IMR-90 (cell line): ENCODE measurements at regions not wholly inside any gene's neighbourhood (a gene's known extent, or its start where the extent isn't known, plus 50 kb on each side); places are given as distances from the start of the nearest gene placed in this dataset.

Experiments used
- ATAC-seq: fragments of 200-7000 bp; cut with Tn5 transposase; 2 replicates; pipeline ENCODE4 v1.9.1; 2020; ENCODE audit warnings: low read depth, mild to moderate bottlenecking, moderate library complexity
- BruUV-seq: library from RNA; stranded (reverse); fragments of 400-500 nt; replicated peaks from 2 replicates; lab custom pipeline; 2021; lab: Mats Ljungman, UMichigan
- CTCF ChIA-PET: fragments of 300-600 bp; formaldehyde crosslinking; extraction: SDS; loops from one replicate; lab custom pipeline; 2021; ENCODE audit warnings: antibody characterized with exemption; lab: Yijun Ruan, JAX
- POLR2A ChIA-PET: fragments of 300-600 bp; sonication (Branson Sonifier 250); formaldehyde crosslinking; loops from one replicate; lab custom pipeline; 2022; ENCODE audit warnings: antibody characterized with exemption; ENCODE audit not compliant: unreplicated experiment; lab: Charles Lee
- DNase-seq: peaks from one replicate; pipeline ENCODE4 v3.0.0; 2013
- H2AFZ ChIP-seq: replicated peaks from 2 replicates; pipeline ENCODE3; 2013; ENCODE audit warnings: low read length, mild to moderate bottlenecking; ENCODE audit not compliant: poor library complexity
- H2AK5ac ChIP-seq: 2 replicates; pipeline ENCODE4 v1.6.1; 2013; ENCODE audit warnings: low read depth, low read length, inconsistent platforms
- H2AK9ac ChIP-seq: replicated peaks from 2 replicates; pipeline ENCODE3; 2013; ENCODE audit warnings: mild to moderate bottlenecking, low read depth, low read length, moderate library complexity; ENCODE audit not compliant: poor library complexity
- H2BK120ac ChIP-seq: 2 replicates; pipeline ENCODE4 v1.6.1; 2013; ENCODE audit warnings: low read depth, low read length, inconsistent platforms
- H2BK15ac ChIP-seq: 3 replicates; pipeline ENCODE4 v1.6.1; 2013; ENCODE audit warnings: low read depth, low read length, inconsistent platforms
- H2BK20ac ChIP-seq: 2 replicates; pipeline ENCODE4 v1.6.1; 2013; ENCODE audit warnings: low read depth, mild to moderate bottlenecking, inconsistent platforms, low read length, moderate library complexity
- H2BK5ac ChIP-seq: 2 replicates; pipeline ENCODE4 v1.6.1; 2013; ENCODE audit warnings: mild to moderate bottlenecking, low read depth, low read length, inconsistent platforms; ENCODE audit not compliant: poor library complexity, severe bottlenecking
- H3K14ac ChIP-seq: replicated peaks from 2 replicates; pipeline ENCODE4 v1.6.1; 2013; ENCODE audit warnings: low read depth, low read length, inconsistent platforms
- H3K18ac ChIP-seq: 2 replicates; pipeline ENCODE4 v1.6.1; 2013; ENCODE audit warnings: low read depth, low read length, control low read depth
- H3K23ac ChIP-seq: 2 replicates; pipeline ENCODE4 v1.6.1; 2013; ENCODE audit warnings: low read depth, low read length, inconsistent platforms
- H3K27ac ChIP-seq: 2 replicates; pipeline ENCODE4 v1.5.1; 2013; ENCODE audit warnings: mild to moderate bottlenecking, control low read depth, low read length; ENCODE audit not compliant: insufficient read depth
- H3K27me3 ChIP-seq: 2 replicates; pipeline ENCODE4 v1.6.1; 2013; ENCODE audit warnings: low read length; ENCODE audit not compliant: control insufficient read depth, insufficient read depth
- H3K36me3 ChIP-seq: 2 replicates; pipeline ENCODE4 v1.6.1; 2013; ENCODE audit warnings: low read length, mixed read lengths; ENCODE audit not compliant: control insufficient read depth, insufficient read depth
- H3K4ac ChIP-seq: 2 replicates; pipeline ENCODE4 v1.6.1; 2013; ENCODE audit warnings: low read depth, low read length, inconsistent platforms
- H3K4me1 ChIP-seq: 2 replicates; pipeline ENCODE4 v1.6.1; 2013; ENCODE audit warnings: low read length, mixed read lengths; ENCODE audit not compliant: control insufficient read depth, insufficient read depth
- H3K4me2 ChIP-seq: 2 replicates; pipeline ENCODE4 v1.6.1; 2013; ENCODE audit warnings: low read depth, mild to moderate bottlenecking, control low read depth, low read length, moderate library complexity
- H3K4me3 ChIP-seq: 2 replicates; pipeline ENCODE4 v1.5.1; 2013; ENCODE audit warnings: low read depth, mild to moderate bottlenecking, control low read depth, low read length, moderate library complexity; ENCODE audit not compliant: insufficient read depth
- H3K56ac ChIP-seq: 2 replicates; pipeline ENCODE4 v1.6.1; 2013; ENCODE audit warnings: low read length, inconsistent platforms; ENCODE audit not compliant: insufficient read depth; ENCODE audit errors: extremely low read depth
- H3K79me1 ChIP-seq, 2 experiments: 2 replicates each; pipeline ENCODE4 v1.6.1; 2013; ENCODE audit warnings: low read length in 2 of 2, inconsistent platforms in 1 of 2, low read depth in 1 of 2
- H3K9ac ChIP-seq: 2 replicates; pipeline ENCODE4 v1.6.1; 2013; ENCODE audit warnings: low read depth, low read length, control low read depth
- H3K9me1 ChIP-seq: 2 replicates; pipeline ENCODE4 v1.6.1; 2013; ENCODE audit warnings: low read length, inconsistent platforms; ENCODE audit not compliant: insufficient read depth
- H3K9me3 ChIP-seq: 2 replicates; pipeline ENCODE4 v1.6.1; 2013; ENCODE audit warnings: low read length; ENCODE audit not compliant: control insufficient read depth, insufficient read depth
- H4K20me1 ChIP-seq: 2 replicates; pipeline ENCODE4 v1.6.1; 2013; ENCODE audit warnings: low read length, inconsistent platforms; ENCODE audit not compliant: insufficient read depth
- H4K5ac ChIP-seq: 2 replicates; pipeline ENCODE4 v1.6.1; 2013; ENCODE audit warnings: mild to moderate bottlenecking, low read depth, low read length, control low read depth
- H4K8ac ChIP-seq, 2 experiments: 2 replicates each; pipeline ENCODE4 v1.6.1; 2013; ENCODE audit warnings: low read depth in 2 of 2, low read length in 2 of 2, control low read depth in 1 of 2, inconsistent platforms in 1 of 2
- H4K91ac ChIP-seq: 2 replicates; pipeline ENCODE4 v1.6.1; 2013; ENCODE audit warnings: low read depth, low read length, inconsistent platforms; ENCODE audit not compliant: insufficient read depth
- BHLHE40 ChIP-seq: fragments of 150-350 bp; IDR thresholded peaks from 2 replicates; pipeline ENCODE4 v1.6.1; 2016; ENCODE audit warnings: mild to moderate bottlenecking, low read depth, low read length
- CEBPB ChIP-seq: IDR thresholded peaks from 2 replicates; pipeline ENCODE4 v1.6.1; 2012; ENCODE audit warnings: low read depth, low read length, improper control_type of control experiment
- FOS ChIP-seq: fragments of 150-350 bp; IDR thresholded peaks from 2 replicates; pipeline ENCODE4 v1.6.1; 2016; ENCODE audit warnings: low read depth, low read length
- MXI1 ChIP-seq: IDR thresholded peaks from 2 replicates; pipeline ENCODE4 v1.6.1; 2012; ENCODE audit warnings: low read depth, mild to moderate bottlenecking, low read length, moderate library complexity, borderline replicate concordance
- POLR2A ChIP-seq: IDR thresholded peaks from 2 replicates; pipeline ENCODE4 v1.6.1; 2012; ENCODE audit warnings: mild to moderate bottlenecking, low read depth, low read length
- RAD21 ChIP-seq: IDR thresholded peaks from 2 replicates; pipeline ENCODE4 v1.6.1; 2012; ENCODE audit warnings: low read length, improper control_type of control experiment
- dilution Hi-C: fragments of 300-500 bp; cut with HindIII; formaldehyde crosslinking; loops from one replicate; pipeline ENCODE4 v1.14.3; 2018; ENCODE audit warnings: low sequenced_read_pairs; ENCODE audit not compliant: unreplicated experiment
- in situ Hi-C: fragments of 300-500 bp; cut with MboI; formaldehyde crosslinking; loops from 3 replicates; pipeline ENCODE4 v1.14.3; 2019; ENCODE audit warnings: low sequenced_read_pairs, inconsistent platforms, mixed read lengths
- intact Hi-C: fragments of 100-400 bp; cut with micrococcal nuclease; formaldehyde crosslinking; loops from 2 replicates; pipeline ENCODE4 v1.10.0; 2022

DNA sequence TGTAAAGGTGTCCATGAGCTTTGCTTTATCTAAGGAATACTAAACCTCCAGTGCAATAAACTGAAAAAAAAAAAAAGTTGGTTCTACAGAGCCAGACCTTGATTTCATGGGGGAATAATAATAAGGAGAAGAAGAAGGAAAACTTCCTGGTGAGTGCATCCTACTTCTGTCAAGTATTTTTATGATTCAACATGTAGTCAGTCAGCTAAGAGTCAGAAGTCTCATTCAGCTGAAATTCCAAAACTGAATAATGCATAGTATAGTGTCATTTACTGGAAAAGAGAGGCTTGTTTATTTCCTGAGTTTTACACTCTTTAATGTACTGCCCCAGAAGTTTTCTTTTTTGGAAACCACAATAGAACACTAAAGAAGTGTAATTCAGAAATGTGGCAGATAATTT is 77.8 kb upstream of the TACR1 start:
- 0 out of 2 replicates have a peak overlapping the region, but pooled peaks have one; percentile 34 for H4K91ac ChIP-seq
- dilution Hi-C loops (no loop called here), in situ Hi-C loops (no loop called here), intact Hi-C loops (no loop called here)
- H2AFZ ChIP-seq = no peak overlapping the region
- no peak overlapping the region for H2BK15ac ChIP-seq
- no peak overlapping the region; the same call in 1 of the 2 replicates for H3K23ac ChIP-seq
- H3K14ac ChIP-seq = no peak overlapping the region
- no peaks in the 10 kb centered on the region for H3K36me3 ChIP-seq
- POLR2A ChIA-PET = interaction anchor here (0.6 kb wide), 1 partner anchor 21 kb away, joined by 4 read pairs; no protein-coding TSS in a partner anchor
- H3K18ac ChIP-seq = peak overlapping the region; percentile 12; the same call in 1 of the 2 replicates
- H2BK20ac ChIP-seq = peak overlapping the region; percentile 63
- DNase-seq = peak; percentile 61
- no peaks in the 10 kb centered on the region for H3K9me1 ChIP-seq
- BruUV-seq = no TSS peak
- 0 out of 4 replicates have a peak overlapping the region, but pooled peaks of 1 of the 2 experiments have one; percentile 10 for H4K8ac ChIP-seq
- no peaks in the 10 kb centered on the region for H4K20me1 ChIP-seq
- no peaks in the 10 kb centered on the region for H3K79me1 ChIP-seq
- no peak overlapping the region for H2AK9ac ChIP-seq
- no peak overlapping the region for H2AK5ac ChIP-seq
- no peaks in the 10 kb centered on the region for H3K9me3 ChIP-seq
- no peak overlapping the region for H3K4me3 ChIP-seq
- peak overlapping the region; percentile 62 for H2BK120ac ChIP-seq
- peak; percentile 85 for ATAC-seq
- H3K9ac ChIP-seq = no peak overlapping the region; the same call in 1 of the 2 replicates
- peak overlapping the region; percentile 64 for H2BK5ac ChIP-seq
- peak overlapping the region; percentile 39 for H3K4ac ChIP-seq
- CTCF ChIA-PET = interaction anchor here (0.6 to 1.9 kb wide), 4 partner anchors 11 to 78 kb away, joined by 3 to 7 read pairs (median 4); partner anchors contain the start of gene TACR1
- TF ChIP-seq MXI1 (no peak), FOS (0 out of 2 replicates have a peak, but pooled peaks have one; percentile 7), CEBPB (no peak), RAD21 (no peak), POLR2A (no peak), BHLHE40 (no peak)
- no peak overlapping the region for H4K5ac ChIP-seq
- peak overlapping the region; percentile 68; the same call in 1 of the 2 replicates for H3K4me2 ChIP-seq
- H3K4me1 ChIP-seq = peaks cover 5% of the 10 kb centered on the region
- peak overlapping the region; percentile 72; the same call in 1 of the 2 replicates for H3K56ac ChIP-seq
- no peaks in the 10 kb centered on the region for H3K27me3 ChIP-seq
- no peak overlapping the region for H3K27ac ChIP-seq
